Activated B cell treated with CpG ODN at 0.5 μM for 24 hours (primary cell): ENCODE measurements at regions not wholly inside any gene's neighbourhood (a gene's known extent, or its start where the extent isn't known, plus 50 kb on each side); places are given as distances from the start of the nearest gene placed in this dataset.

Experiments used
- ATAC-seq: fragments of 200-7000 bp; cut with Tn5 transposase; one replicate; pipeline ENCODE4 v1.10.0; 2021; ENCODE audit warnings: low read depth, mild to moderate bottlenecking, moderate library complexity
- CTCF ChIA-PET: fragments of 350-600 bp; sonication (Branson Sonifier 250); formaldehyde crosslinking; loops from one replicate; lab custom pipeline; 2021; ENCODE audit warnings: antibody characterized with exemption; lab: Charles Lee
- POLR2A ChIA-PET: fragments of 350-600 bp; sonication (Branson Sonifier 250); formaldehyde crosslinking; loops from one replicate; lab custom pipeline; 2021; ENCODE audit warnings: antibody characterized with exemption; lab: Charles Lee
- DNase-seq: peaks from one replicate; pipeline ENCODE4 v3.0.0; 2022
- H3K27ac Mint-ChIP-seq: one replicate; pipeline ENCODE4 v1.8.0; 2020; ENCODE audit warnings: mixed read lengths
- H3K27me3 Mint-ChIP-seq: one replicate; pipeline ENCODE4 v1.8.0; 2021; ENCODE audit warnings: mixed read lengths
- H3K36me3 Mint-ChIP-seq: one replicate; pipeline ENCODE4 v1.8.0; 2021; ENCODE audit warnings: low read depth, mixed read lengths
- H3K4me1 Mint-ChIP-seq: one replicate; pipeline ENCODE4 v1.8.0; 2021; ENCODE audit warnings: mixed read lengths
- H3K4me3 Mint-ChIP-seq: one replicate; pipeline ENCODE4 v1.8.0; 2020; ENCODE audit warnings: mild to moderate bottlenecking, mixed read lengths
- H3K9me3 Mint-ChIP-seq: one replicate; pipeline ENCODE4 v1.8.0; 2020; ENCODE audit warnings: mixed read lengths
- CTCF ChIP-seq: fragments of 200-600 bp; IDR thresholded peaks from one replicate; pipeline ENCODE4 v1.8.0; 2022; ENCODE audit warnings: antibody characterized with exemption, mild to moderate bottlenecking
- intact Hi-C: fragments of 100-400 bp; cut with micrococcal nuclease; formaldehyde crosslinking; loops from one replicate; pipeline ENCODE4 v1.15.1; 2024

GRCh38 chr6:154898821-154899220 is 96.3 kb upstream of the TIAM2 start:
- intact Hi-C loops = no loop called here
- peaks cover 36% of the 10 kb centered on the region for H3K36me3 Mint-ChIP-seq
- no peaks in the 10 kb centered on the region for H3K9me3 Mint-ChIP-seq
- ChIA-PET POLR2A (no interaction called here), CTCF (no interaction called here)
- ATAC-seq (no peak), DNase-seq (no peak)
- no peak overlapping the region for H3K4me3 Mint-ChIP-seq
- no peak overlapping the region for H3K27ac Mint-ChIP-seq
- no peak for TF ChIP-seq CTCF
- H3K27me3 Mint-ChIP-seq = no peaks in the 10 kb centered on the region
- H3K4me1 Mint-ChIP-seq = no peaks in the 10 kb centered on the region

GRCh38 chr6:154899824-154900463 is 95.2 kb upstream of the TIAM2 start:
- ChIA-PET CTCF (no interaction called here), POLR2A (no interaction called here)
- DNase-seq = no peak
- intact Hi-C loops = no loop called here
- no peak overlapping the region for H3K4me3 Mint-ChIP-seq
- TF ChIP-seq CTCF = no peak
- peaks cover 38% of the 10 kb centered on the region for H3K36me3 Mint-ChIP-seq
- no peak for ATAC-seq
- H3K4me1 Mint-ChIP-seq = no peaks in the 10 kb centered on the region
- H3K9me3 Mint-ChIP-seq = no peaks in the 10 kb centered on the region
- no peak overlapping the region for H3K27ac Mint-ChIP-seq
- no peaks in the 10 kb centered on the region for H3K27me3 Mint-ChIP-seq

- H3K9me3 Mint-ChIP-seq = no peaks in the 10 kb centered on the region
- no peaks in the 10 kb centered on the region for H3K4me1 Mint-ChIP-seq
- H3K36me3 Mint-ChIP-seq = peaks cover 33% of the 10 kb centered on the region
- ATAC-seq = no peak
- ChIA-PET POLR2A (no interaction called here), CTCF (no interaction called here)
- no peak overlapping the region for H3K4me3 Mint-ChIP-seq
- no peak for DNase-seq
- intact Hi-C loops = no loop called here
- H3K27me3 Mint-ChIP-seq = no peaks in the 10 kb centered on the region
- no peak for TF ChIP-seq CTCF
- H3K27ac Mint-ChIP-seq = no peak overlapping the region
Observed at GRCh38 chr6:154901876-154902552, 93.1 kb upstream of the TIAM2 start.

- Mint-ChIP-seq H3K27me3 (no peaks in the 10 kb centered on the region), H3K4me1 (no peaks in the 10 kb centered on the region), H3K9me3 (no peaks in the 10 kb centered on the region), H3K27ac (no peak overlapping the region), H3K36me3 (peaks cover 17% of the 10 kb centered on the region), H3K4me3 (no peak overlapping the region)
- intact Hi-C loops = no loop called here
- POLR2A ChIA-PET = interaction anchor here (0.6 kb wide), 1 partner anchor 219 kb away, joined by 4 read pairs; no protein-coding TSS in a partner anchor
- DNase-seq (no peak), ATAC-seq (no peak)
- no peak for TF ChIP-seq CTCF
- CTCF ChIA-PET = no interaction called here
Observed at GRCh38 chr6:154907291-154907690, 87.8 kb upstream of the TIAM2 start.

GRCh38 chr6:154908723-154909122 is 86.4 kb upstream of the TIAM2 start:
- Mint-ChIP-seq H3K36me3 (peaks cover 13% of the 10 kb centered on the region), H3K4me1 (no peaks in the 10 kb centered on the region), H3K27ac (no peak overlapping the region), H3K9me3 (no peaks in the 10 kb centered on the region), H3K4me3 (no peak overlapping the region), H3K27me3 (no peaks in the 10 kb centered on the region)
- POLR2A ChIA-PET = no interaction called here
- intact Hi-C loops = no loop called here
- CTCF ChIA-PET = interaction anchor here (0.6 kb wide), 1 partner anchor 11 kb away, joined by 3 read pairs; no protein-coding TSS in a partner anchor
- DNase-seq = no peak
- no peak for ATAC-seq
- TF ChIP-seq CTCF = no peak
